GM18498 (cell line): ENCODE measurements at regions not wholly inside any gene's neighbourhood (a gene's known extent, or its start where the extent isn't known, plus 50 kb on each side); places are given as distances from the start of the nearest gene placed in this dataset.

Experiments
- ATAC-seq: cut with Tn5 transposase; IDR thresholded peaks from one replicate; pipeline ENCODE4 v1.9.1; 2021; ENCODE audit warnings: mild to moderate bottlenecking, moderate library complexity; ENCODE audit not compliant: unreplicated experiment

GRCh38 chr6:105909106-105909505 is 177.0 kb upstream of the PRDM1 start:
- ATAC-seq: no peak

- no peak for ATAC-seq
Measured at GRCh38 chr6:105907991-105908390, 178.1 kb upstream of the PRDM1 start.

- ATAC-seq: no peak
Measured at GRCh38 chr6:105907301-105907700, 178.8 kb upstream of the PRDM1 start.

- ATAC-seq: no peak
Measured at GRCh38 chr6:105902401-105903031, 183.6 kb upstream of the PRDM1 start.

GRCh38 chr6:105901583-105901982 is 184.6 kb upstream of the PRDM1 start:
- ATAC-seq: no peak

GRCh38 chr6:105900125-105900937 is 185.8 kb upstream of the PRDM1 start:
- no peak for ATAC-seq

GRCh38 chr6:105898286-105898685 is 187.8 kb upstream of the PRDM1 start:
- ATAC-seq: peak; percentile 70

GRCh38 chr6:105897131-105897530 is 189.0 kb upstream of the PRDM1 start:
- ATAC-seq: no peak

- no peak for ATAC-seq
Measured at GRCh38 chr6:105896821-105897095, 189.4 kb upstream of the PRDM1 start.

DNA sequence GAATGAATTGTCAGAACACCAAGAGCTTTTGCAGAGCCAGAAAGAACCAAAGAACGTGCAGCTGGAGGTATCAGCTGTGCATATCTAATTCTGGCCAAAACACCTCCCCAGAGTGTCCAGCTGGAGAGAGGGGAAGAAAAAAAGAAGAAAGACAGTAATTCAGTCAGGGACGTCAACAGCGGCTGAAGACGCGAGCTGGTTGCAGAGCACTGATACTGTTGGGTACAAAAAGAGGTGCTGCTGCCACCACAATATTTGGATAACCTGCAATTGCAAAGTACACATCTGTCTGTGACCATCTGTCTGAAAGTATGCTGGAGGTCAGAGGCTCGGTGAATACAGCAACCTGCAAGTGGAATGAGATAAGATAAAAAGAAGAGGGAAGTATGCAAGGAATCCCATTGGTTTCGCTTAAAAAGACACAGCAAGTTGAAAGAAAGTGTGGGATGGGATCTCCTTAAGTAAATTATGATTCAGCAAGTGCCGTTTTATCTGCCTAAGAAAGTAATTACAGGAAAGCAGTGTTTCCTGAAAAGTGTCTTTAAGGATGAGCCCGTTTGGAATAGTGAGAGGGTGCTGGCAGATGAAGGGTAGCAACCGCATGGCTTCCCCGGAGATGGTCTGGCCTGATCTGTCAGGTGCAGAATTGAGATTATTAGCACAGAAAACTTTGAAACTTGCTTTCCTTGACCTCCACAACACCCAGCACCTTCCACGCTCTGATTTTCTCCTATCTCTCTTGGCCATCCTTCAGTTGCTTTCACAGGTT is 189.9 kb upstream of the PRDM1 start:
- ATAC-seq: no peak

DNA sequence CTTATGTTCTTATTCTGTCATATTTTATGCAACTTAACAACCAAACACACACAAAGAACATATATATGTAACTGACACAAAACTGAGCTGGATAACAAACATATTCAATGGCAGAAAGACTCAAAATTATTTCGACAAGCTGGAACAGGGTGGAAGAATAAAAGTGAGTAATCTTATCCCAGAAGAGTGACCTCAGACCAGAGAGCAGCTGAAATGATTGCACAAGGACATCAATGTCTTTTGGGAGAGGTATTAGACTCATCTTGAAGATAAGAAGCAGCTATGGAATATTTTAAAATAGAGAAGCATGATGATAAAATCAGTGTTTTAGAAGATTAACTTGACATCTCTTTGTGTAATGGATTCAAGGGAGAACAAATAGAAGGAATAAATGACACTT is 191.6 kb upstream of the PRDM1 start:
- no peak for ATAC-seq

DNA sequence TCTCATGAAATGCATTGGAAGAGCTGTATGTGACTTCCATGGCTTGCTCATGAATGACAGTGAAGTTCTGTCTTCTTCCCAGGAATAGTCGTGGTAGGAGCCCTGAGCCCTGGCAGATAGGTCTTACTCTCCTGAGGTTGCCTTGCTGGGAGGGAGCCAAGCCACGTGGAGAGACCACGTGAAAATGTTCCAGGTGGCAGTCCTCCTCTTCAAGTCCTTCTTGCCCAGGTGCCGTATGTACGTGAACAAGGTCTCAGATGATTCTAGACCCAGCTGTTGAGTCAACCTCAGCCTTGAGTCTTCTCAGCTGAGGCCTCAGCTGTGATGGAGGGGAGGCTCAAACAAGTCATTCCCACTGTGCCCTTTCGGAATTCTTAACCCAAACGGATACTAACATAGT is 192.4 kb upstream of the PRDM1 start:
- no peak for ATAC-seq

DNA sequence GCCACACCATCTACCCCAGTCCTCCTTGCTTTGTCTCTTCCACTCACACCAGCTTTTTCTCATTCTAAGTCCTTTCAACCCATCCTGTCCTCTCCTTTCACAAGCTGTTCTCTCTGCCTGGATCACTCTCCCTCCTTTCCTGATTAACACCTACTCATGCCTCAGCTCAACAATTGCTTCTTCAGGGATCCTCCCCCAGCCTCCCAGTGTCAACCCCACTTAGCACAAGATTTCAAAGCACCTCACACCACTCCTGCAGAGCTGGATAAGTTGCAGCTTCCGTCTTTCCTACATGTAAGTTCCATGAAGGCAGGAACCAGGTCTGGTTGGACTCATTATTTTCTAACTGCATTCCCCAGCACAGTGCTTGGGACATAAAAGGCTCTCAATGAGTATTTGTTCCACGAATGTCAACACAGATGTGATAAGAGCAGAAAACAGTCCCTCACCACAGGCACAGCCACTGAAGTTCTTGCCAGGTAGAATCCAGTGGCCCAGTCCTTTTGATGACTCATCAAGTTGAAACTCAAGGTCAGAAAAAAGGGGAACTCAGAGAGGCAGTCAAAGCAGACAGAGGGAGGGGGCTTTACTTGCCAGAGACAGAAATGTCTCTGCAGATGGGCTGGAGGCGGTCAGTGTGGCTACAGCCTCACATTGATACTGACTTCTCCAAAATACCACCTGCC is 193.4 kb upstream of the PRDM1 start:
- peak; percentile 90 for ATAC-seq

DNA sequence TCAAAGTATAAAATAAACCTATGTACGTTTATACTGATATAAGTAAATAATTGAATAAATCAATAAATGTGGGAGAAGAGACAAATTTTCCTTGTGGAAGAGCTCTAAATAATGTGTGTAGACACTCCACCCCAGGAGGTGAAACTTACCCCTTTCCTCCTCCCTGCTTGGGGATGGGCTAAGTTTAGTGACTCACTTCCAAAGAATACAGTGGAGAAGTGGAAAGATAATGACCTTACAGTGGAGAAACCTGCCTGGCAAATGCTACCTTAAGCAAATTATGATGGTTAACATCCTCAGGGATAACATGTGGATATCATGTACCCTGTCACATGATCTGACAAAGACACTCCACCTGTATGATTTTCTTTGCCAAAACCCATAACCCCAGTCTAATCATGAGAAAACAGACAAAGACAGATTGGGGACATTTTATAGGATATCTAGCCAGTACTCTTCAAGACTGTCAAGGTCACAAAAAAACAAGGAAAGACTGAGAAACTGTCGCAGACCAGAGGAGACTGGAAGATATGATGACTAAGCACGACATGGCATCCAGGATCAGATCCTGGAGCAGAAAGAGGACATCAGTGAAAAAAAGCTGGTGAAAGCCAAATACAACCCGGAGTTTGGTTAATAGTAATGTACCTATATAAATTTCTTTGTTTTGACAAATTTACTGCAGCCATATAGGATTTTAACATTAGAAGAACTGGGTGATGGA is 195.5 kb upstream of the PRDM1 start:
- no peak for ATAC-seq

GRCh38 chr6:105889902-105890301 is 196.2 kb upstream of the PRDM1 start:
- no peak for ATAC-seq

GRCh38 chr6:105886814-105887544 is 199.2 kb upstream of the PRDM1 start:
- ATAC-seq: no peak

DNA sequence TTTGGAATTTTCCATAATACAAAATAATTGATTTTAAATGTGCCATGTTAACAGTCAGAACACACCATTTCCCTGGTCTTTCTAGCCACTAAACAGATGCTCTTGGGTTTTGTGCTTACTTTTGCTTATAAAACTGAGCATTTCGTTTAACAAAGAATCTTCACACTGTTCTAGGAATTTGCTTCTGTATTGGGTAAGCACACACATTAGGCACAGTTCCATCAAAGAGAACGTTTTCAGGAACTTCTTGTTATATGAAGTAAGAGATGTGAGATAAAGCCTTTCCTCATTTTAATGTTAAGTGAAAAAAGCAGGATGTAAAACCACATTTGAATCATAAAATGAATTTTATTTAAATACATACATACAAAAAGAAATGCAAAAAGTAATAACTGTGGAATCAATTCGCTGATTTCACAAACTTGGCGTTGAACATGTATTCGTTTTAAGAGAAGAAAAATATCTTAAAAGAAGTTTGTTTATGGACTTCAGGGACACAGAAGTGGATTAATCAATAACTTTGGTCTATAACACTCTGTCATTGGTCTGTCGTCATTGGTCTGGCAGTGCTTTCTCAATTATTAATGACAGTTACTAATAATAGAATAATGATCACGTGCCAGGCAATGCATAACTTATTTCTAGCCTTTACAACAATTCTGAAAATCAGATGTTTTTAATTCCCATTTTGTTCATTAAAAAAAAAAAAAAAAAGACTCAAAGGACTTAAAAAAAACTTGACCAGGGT is 199.9 kb upstream of the PRDM1 start:
- no peak for ATAC-seq

- no peak for ATAC-seq
Measured at GRCh38 chr6:105884426-105884825, 201.7 kb upstream of the PRDM1 start.

DNA sequence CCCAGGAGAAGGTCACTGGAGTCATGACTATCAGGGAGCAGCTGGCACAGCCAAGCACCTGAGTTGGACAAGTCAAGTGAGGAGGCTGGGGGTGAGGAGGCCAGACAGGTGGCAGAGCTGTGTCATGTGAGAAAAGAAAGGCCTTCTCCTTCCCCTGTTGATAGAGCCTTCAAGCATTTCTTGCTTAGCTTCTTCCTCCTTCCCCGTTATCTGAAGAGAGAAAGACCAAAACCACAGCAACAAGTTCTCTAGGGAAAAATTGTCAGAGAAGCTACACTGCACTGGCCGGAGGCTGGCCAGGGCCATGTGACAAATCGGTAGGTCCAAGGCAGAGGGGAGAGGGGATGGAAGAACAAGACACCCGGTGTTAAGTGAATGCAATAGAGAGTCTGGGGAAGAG is 202.1 kb upstream of the PRDM1 start:
- ATAC-seq: no peak
